ENCODE measurements at regions not wholly inside any gene's neighbourhood (a gene's known extent, or its start where the extent isn't known, plus 50 kb on each side); places are given as distances from the start of the nearest gene placed in this dataset.
"Not testable (repeated sequence)": the region's sequence is repeated elsewhere in the genome, so short reads cannot be mapped to it uniquely, and the experiment has no call there.

- no peak for DNase-seq (ENCODE audit: low read depth)
- no peak overlapping the region for H3K4me3 ChIP-seq (ENCODE audit: low read length)
- no peak for TF ChIP-seq CTCF (conservative IDR thresholded peaks at IDR 0.05; ENCODE audit: low read depth, low read length)
Measured at GRCh38 chr3:166593776-166594175, 756.6 kb upstream of the BCHE start.

- DNase-seq (ENCODE audit: low read depth) = no peak
- TF ChIP-seq CTCF (conservative IDR thresholded peaks at IDR 0.05; ENCODE audit: low read depth, low read length) = no peak
- no peak overlapping the region for H3K4me3 ChIP-seq (ENCODE audit: low read length)
Measured at GRCh38 chr3:166582236-166582635, 745.0 kb upstream of the BCHE start.

GRCh38 chr3:166580561-166580960 is 743.3 kb upstream of the BCHE start:
- H3K4me3 ChIP-seq (ENCODE audit: low read length) = no peak overlapping the region
- no peak for DNase-seq (ENCODE audit: low read depth)
- TF ChIP-seq CTCF (conservative IDR thresholded peaks at IDR 0.05; ENCODE audit: low read depth, low read length) = no peak

- no peak for TF ChIP-seq CTCF (conservative IDR thresholded peaks at IDR 0.05; ENCODE audit: low read depth, low read length)
- H3K4me3 ChIP-seq (ENCODE audit: low read length) = no peak overlapping the region
- no peak for DNase-seq (ENCODE audit: low read depth)
Measured at GRCh38 chr3:166575161-166575560, 737.9 kb upstream of the BCHE start.

GRCh38 chr3:166571686-166572085 is 734.5 kb upstream of the BCHE start:
- H3K4me3 ChIP-seq (ENCODE audit: low read length); DNase-seq (ENCODE audit: low read depth): not testable (repeated sequence)

GRCh38 chr3:166570102-166570501 is 732.9 kb upstream of the BCHE start:
- DNase-seq (ENCODE audit: low read depth) = no peak
- no peak for TF ChIP-seq CTCF (conservative IDR thresholded peaks at IDR 0.05; ENCODE audit: low read depth, low read length)
- H3K4me3 ChIP-seq (ENCODE audit: low read length) = no peak overlapping the region

- no peak for TF ChIP-seq CTCF (conservative IDR thresholded peaks at IDR 0.05; ENCODE audit: low read depth, low read length)
- no peak for DNase-seq (ENCODE audit: low read depth)
- H3K4me3 ChIP-seq (ENCODE audit: low read length) = no peak overlapping the region
Measured at GRCh38 chr3:166569589-166569988, 732.4 kb upstream of the BCHE start.

GRCh38 chr3:166560253-166560652 is 723.0 kb upstream of the BCHE start:
- no peak for TF ChIP-seq CTCF (conservative IDR thresholded peaks at IDR 0.05; ENCODE audit: low read depth, low read length)
- DNase-seq (ENCODE audit: low read depth) = no peak
- H3K4me3 ChIP-seq (ENCODE audit: low read length) = no peak overlapping the region
